ENCODE measurements at regions not wholly inside any gene's neighbourhood (a gene's known extent, or its start where the extent isn't known, plus 50 kb on each side); places are given as distances from the start of the nearest gene placed in this dataset.

DNA sequence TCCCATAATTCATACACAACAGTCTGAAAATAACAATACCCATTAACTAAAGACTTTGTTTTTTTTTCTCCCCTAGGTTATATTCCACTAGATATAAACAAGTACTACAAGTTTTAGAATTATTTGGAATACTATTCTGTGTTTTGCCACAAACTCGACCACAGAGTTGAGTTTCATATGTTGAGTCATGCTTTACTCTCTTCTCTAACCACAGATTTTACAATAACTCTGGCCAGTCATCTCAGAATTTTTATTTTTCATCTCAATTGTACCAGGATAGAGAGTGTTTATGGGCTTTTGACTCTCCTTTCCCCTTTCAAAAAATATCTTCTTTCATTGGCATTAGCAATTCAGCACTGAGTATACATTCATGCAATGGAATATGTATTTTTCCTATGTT, 348.7 kb upstream of the GALNT5 start:
- no peak for TF ChIP-seq GATA2 (IDR thresholded peaks at IDR 0.05; ENCODE audit: low read depth, low read length)
- TF ChIP-seq GATA3 (IDR thresholded peaks at IDR 0.05; ENCODE audit: low read depth, low read length) = no peak
